GM18511 (cell line): ENCODE measurements at regions not wholly inside any gene's neighbourhood (a gene's known extent, or its start where the extent isn't known, plus 50 kb on each side); places are given as distances from the start of the nearest gene placed in this dataset.

Experiments
- ATAC-seq: cut with Tn5 transposase; IDR thresholded peaks from one replicate; pipeline ENCODE4 v1.9.1; 2021; ENCODE audit warnings: mild to moderate bottlenecking, moderate library complexity; ENCODE audit not compliant: unreplicated experiment

- no peak for ATAC-seq
Observed at GRCh38 chr14:38105106-38105702, 102.5 kb upstream of the SSTR1 start.

DNA sequence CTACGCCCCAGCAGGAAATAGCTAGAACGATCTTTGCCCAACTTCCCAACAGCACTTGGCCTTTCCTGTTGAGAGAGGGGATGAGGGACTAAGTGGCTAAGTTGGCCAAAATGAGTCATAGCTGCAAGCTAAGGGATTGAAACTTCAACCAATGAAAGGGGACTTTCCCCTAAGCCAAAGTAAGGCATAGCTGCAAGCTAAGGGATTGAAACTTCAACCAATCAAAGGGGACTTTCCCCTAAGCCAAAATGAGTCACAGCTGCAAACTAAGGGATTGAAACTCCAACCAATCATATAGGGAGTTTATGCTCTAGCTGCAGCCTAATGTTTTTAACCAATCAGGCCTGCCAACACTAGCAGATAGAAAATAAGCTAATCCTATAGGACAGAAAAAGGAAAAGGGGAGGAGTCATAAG is 100.5 kb upstream of the SSTR1 start:
- peak; percentile 77 for ATAC-seq

DNA sequence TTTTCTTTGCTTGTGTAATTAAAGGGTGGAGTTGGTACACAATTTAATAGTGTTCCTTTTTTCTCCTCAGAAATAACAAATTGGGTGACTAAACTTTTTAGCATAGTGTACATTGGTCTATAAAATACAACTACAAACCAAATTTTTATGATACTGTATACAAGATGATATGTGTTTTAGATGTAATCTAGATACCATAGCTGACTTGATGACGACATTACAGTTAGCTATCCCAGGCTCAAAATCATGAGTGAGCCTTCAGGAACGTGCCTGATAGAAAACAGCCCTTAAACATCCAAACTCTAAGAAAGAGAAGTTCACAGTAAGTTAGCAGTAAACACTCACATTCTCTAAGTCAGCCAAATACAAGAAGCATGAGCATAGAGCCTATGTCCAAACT is 99.0 kb upstream of the SSTR1 start:
- ATAC-seq, result no peak

- no peak for ATAC-seq
Observed at GRCh38 chr14:38110258-38110657, 97.4 kb upstream of the SSTR1 start.

- no peak for ATAC-seq
Observed at GRCh38 chr14:38111046-38111445, 96.7 kb upstream of the SSTR1 start.

GRCh38 chr14:38113546-38113945 is 94.2 kb upstream of the SSTR1 start:
- ATAC-seq, result no peak

DNA sequence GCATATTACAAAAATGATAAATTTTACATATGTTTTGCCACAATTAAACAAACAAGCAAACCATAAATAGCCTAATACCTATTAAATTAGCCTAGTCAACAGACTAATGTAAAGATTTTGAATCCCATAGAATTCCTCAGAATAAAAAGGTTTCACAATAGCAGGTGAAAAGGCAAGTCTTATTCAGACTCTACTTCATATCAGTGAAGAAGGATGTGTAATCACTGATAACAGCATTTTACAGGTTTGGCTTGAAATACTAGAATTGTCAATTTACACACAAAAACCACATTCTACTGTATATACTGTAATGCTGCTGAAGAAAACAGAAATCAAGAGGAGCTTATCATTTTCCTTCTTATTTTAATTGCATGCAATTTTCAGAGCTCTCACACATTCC is 90.8 kb upstream of the SSTR1 start:
- ATAC-seq, result no peak

- ATAC-seq, result no peak
Observed at GRCh38 chr14:38120109-38120508, 87.6 kb upstream of the SSTR1 start.

- ATAC-seq, result no peak
Observed at GRCh38 chr14:38121320-38122020, 86.2 kb upstream of the SSTR1 start.

DNA sequence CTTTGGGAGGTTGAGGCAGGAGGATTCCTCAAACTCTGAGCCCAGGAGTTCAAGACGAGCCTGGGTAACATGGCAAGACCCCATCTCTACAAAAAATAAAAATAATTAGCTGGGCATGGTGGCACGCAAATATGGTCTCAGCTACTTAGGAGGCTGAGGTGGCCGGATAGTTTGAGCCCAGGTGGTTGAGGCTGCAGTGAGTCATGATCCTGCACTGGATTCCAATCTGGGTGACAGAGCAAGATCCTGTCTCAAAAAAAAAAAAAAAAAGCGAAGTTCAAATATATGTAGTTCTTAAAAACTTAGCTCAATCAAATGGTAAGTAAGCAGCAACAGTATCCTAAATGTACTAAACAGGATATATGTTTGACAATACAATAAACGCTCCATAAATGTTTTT is 85.5 kb upstream of the SSTR1 start:
- ATAC-seq, result no peak

GRCh38 chr14:38124506-38124905 is 83.2 kb upstream of the SSTR1 start:
- ATAC-seq, result no peak

GRCh38 chr14:38125481-38126037 is 82.1 kb upstream of the SSTR1 start:
- ATAC-seq, result no peak

- ATAC-seq, result no peak
Observed at GRCh38 chr14:38127356-38127755, 80.3 kb upstream of the SSTR1 start.

- ATAC-seq, result no peak
Observed at GRCh38 chr14:38127784-38128183, 79.9 kb upstream of the SSTR1 start.

DNA sequence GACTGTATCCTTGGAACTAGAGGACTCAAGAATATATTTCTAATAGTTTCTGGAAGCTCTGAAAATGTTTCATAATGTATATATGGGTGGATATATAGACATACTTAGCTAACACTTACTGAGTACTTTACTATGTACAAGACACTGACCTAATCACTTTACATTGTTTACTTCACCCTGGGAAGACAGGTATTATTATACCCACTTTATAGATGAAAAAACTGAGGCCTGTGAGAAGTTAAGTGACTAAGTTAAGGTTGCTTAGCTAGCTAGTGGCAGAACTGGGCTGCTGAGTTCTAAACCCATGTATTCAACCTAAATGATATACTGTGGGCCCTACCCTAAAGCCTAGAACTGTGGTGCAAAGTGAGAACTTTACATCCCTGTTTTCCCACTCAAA is 79.1 kb upstream of the SSTR1 start:
- no peak for ATAC-seq

GRCh38 chr14:38129192-38129591 is 78.5 kb upstream of the SSTR1 start:
- no peak for ATAC-seq

- no peak for ATAC-seq
Observed at GRCh38 chr14:38129705-38130104, 78.0 kb upstream of the SSTR1 start.

DNA sequence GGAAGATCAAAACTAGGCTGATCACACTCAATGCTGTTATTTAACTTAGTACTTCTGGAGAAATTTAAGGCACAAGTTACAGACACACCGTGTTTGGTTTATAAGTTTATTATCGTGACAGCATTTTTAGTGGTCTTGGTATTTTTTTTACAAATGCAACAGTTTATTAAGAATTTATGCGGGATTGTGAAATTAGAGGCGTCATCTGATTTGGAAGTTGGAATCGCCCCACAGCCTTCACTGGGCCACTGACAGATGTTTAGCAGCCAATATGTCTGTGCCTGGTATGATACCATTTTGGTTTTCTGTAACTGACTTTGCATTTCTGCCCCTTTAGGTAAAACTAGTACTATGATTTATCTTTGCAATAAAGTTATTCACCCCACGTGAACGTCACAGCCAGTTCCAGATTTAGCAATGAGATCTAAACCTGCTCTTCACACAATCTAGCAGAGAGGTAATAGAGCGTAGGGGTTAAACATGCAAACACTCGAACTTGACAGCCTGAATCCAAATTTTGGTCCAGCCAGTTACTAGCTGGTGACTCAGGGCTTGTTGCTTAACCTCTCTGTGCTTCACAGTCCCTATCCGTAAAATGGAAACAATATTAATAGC is 73.2 kb upstream of the SSTR1 start:
- no peak for ATAC-seq

GRCh38 chr14:38135106-38135867 is 72.4 kb upstream of the SSTR1 start:
- ATAC-seq, result no peak

GRCh38 chr14:38137005-38137404 is 70.7 kb upstream of the SSTR1 start:
- ATAC-seq, result no peak

DNA sequence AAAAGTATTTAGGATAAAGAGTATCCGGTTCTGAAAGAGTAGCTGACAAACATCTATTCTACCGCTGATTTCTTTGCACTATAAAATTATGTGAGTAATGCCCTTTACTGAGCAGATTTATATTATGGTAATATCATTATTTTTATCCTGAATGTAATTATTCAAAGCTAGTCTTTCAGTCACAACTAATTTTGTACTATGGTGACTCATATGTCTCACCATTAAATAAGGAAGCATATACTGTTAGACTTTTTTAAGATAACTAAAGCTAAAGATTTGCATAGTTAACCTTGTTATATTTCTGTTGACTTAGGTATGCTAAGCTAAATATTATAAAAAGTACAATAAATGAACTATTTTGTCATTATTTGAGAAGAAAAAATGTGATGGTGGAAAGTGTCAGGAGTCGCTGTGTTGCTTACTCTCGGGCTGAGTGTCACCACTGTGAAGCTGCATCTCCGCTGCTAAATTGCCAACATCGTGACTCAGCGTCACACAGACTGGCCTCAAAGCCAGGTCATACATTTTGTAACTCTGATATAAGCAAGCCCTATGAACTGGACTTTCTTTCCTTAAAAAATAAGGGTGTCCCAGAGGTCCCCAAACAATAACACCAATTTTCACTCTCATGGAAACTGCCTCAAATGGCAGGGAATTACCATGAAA is 69.1 kb upstream of the SSTR1 start:
- ATAC-seq, result no peak
